CD14-positive monocyte (primary cell): ENCODE measurements at regions not wholly inside any gene's neighbourhood (a gene's known extent, or its start where the extent isn't known, plus 50 kb on each side); places are given as distances from the start of the nearest gene placed in this dataset.

Source experiments
- DNase-seq, 3 donors: peaks; one replicate each; pipeline ENCODE4 v3.0.0-alpha.2; 2011 to 2022
- H2AFZ ChIP-seq: 2 replicates; pipeline ENCODE4 v1.6.0; 2012; ENCODE audit warnings: mild to moderate bottlenecking, low read depth, low read length, inconsistent platforms; ENCODE audit not compliant: insufficient read depth, poor library complexity, severe bottlenecking
- H3K27ac ChIP-seq, 2 donors: 1 replicate in 1 of 2; 2 replicates in 1 of 2; pipeline ENCODE4 v1.5.1; 2012 to 2013; ENCODE audit warnings: low read length in 2 of 2, control low read depth in 1 of 2, inconsistent platforms in 1 of 2, low read depth in 1 of 2, mild to moderate bottlenecking in 1 of 2
- H3K27me3 ChIP-seq, 2 donors: one replicate each; pipeline versions ENCODE4 v1.6.0 to v1.6.1; 2011 to 2013; ENCODE audit warnings: low read length in 2 of 2; ENCODE audit not compliant: control insufficient read depth in 2 of 2, insufficient read depth in 2 of 2
- H3K36me3 ChIP-seq, 2 donors: replicated peaks in 1 of 2; 1 replicate in 1 of 2; 2 replicates in 1 of 2; pipeline versions ENCODE4 v1.5.1 to v1.6.1; 2012 to 2013; ENCODE audit warnings: low read length in 2 of 2, control low read depth in 1 of 2, inconsistent platforms in 1 of 2, mild to moderate bottlenecking in 1 of 2; ENCODE audit not compliant: insufficient read depth in 2 of 2, control insufficient read depth in 1 of 2
- H3K4me1 ChIP-seq, 2 donors: 1 replicate in 1 of 2; 2 replicates in 1 of 2; pipeline versions ENCODE4 v1.5.1 to v1.6.1; 2012 to 2013; ENCODE audit warnings: low read length in 2 of 2, control low read depth in 1 of 2, inconsistent platforms in 1 of 2, mild to moderate bottlenecking in 1 of 2, moderate library complexity in 1 of 2; ENCODE audit not compliant: insufficient read depth in 2 of 2, control insufficient read depth in 1 of 2
- H3K4me2 ChIP-seq: replicated peaks from 2 replicates; pipeline ENCODE3; 2012; ENCODE audit warnings: low read length, moderate library complexity, mild to moderate bottlenecking; ENCODE audit not compliant: poor library complexity, severe bottlenecking; ENCODE audit errors: extremely low read depth
- H3K4me3 ChIP-seq, 3 experiments: fragments of 200-600 bp in 1 of 3; sonication (generic) in 1 of 3; replicated peaks in 1 of 3; 1 replicate in 2 of 3; 2 replicates in 1 of 3; pipeline ENCODE4 v1.5.1; 2011 to 2013; ENCODE audit warnings: low read length in 3 of 3, mild to moderate bottlenecking in 3 of 3, control low read depth in 2 of 3, low read depth in 2 of 3, inconsistent platforms in 1 of 3, moderate library complexity in 1 of 3
- H3K79me2 ChIP-seq: 2 replicates; pipeline ENCODE4 v1.6.0; 2012; ENCODE audit warnings: mild to moderate bottlenecking, control low read depth, inconsistent platforms, low read length, moderate library complexity; ENCODE audit not compliant: insufficient read depth
- H3K9ac ChIP-seq: 2 replicates; pipeline ENCODE4 v1.6.0; 2017; ENCODE audit warnings: low read length, mild to moderate bottlenecking; ENCODE audit not compliant: insufficient read depth, poor library complexity, severe bottlenecking
- H3K9me3 ChIP-seq, 2 donors: replicated peaks in 1 of 2; 1 replicate in 1 of 2; 2 replicates in 1 of 2; pipeline versions ENCODE4 v1.5.1 to v1.6.1; 2012 to 2013; ENCODE audit warnings: low read length in 2 of 2, control low read depth in 1 of 2; ENCODE audit not compliant: control insufficient read depth in 1 of 2, insufficient read depth in 1 of 2
- H4K20me1 ChIP-seq: 2 replicates; pipeline ENCODE4 v1.6.0; 2012; ENCODE audit warnings: mild to moderate bottlenecking, low read length, control low read depth, moderate library complexity; ENCODE audit not compliant: insufficient read depth
- H3K27ac Mint-ChIP-seq, 7 donors: one replicate each; pipeline ENCODE4 v1.8.0; 2020; ENCODE audit warnings: mild to moderate bottlenecking in 7 of 7, mixed read lengths in 7 of 7, moderate library complexity in 6 of 7, inconsistent platforms in 2 of 7
- H3K27me3 Mint-ChIP-seq, 3 donors: one replicate each; pipeline ENCODE4 v1.8.0; 2021 to 2022; ENCODE audit warnings: low read depth in 3 of 3, mild to moderate bottlenecking in 3 of 3, mixed read lengths in 3 of 3, moderate library complexity in 3 of 3, inconsistent platforms in 1 of 3
- H3K36me3 Mint-ChIP-seq, 2 donors: one replicate each; pipeline ENCODE4 v1.8.0; 2020; ENCODE audit warnings: mixed read lengths in 2 of 2, inconsistent platforms in 1 of 2, mild to moderate bottlenecking in 1 of 2
- H3K4me1 Mint-ChIP-seq: one replicate; pipeline ENCODE4 v1.8.0; 2020; ENCODE audit warnings: mild to moderate bottlenecking, mixed read lengths
- H3K4me3 Mint-ChIP-seq, 2 donors: one replicate each; pipeline ENCODE4 v1.8.0; 2020; ENCODE audit warnings: mild to moderate bottlenecking in 2 of 2, mixed read lengths in 2 of 2, moderate library complexity in 1 of 2
- H3K9me3 Mint-ChIP-seq, 7 donors: one replicate each; pipeline ENCODE4 v1.8.0; 2020 to 2022; ENCODE audit warnings: mixed read lengths in 7 of 7, mild to moderate bottlenecking in 6 of 7, moderate library complexity in 6 of 7, inconsistent platforms in 2 of 7
- WGBS: methylation state at CpG from one replicate; pipeline ENCODE4 v1.1.5; 2013; ENCODE audit warnings: missing lambda C conversion rate; ENCODE audit not compliant: insufficient coverage; 5-methylcytosine and 5-hydroxymethylcytosine counted together
- intact Hi-C, 2 donors: fragments of 100-400 bp; cut with micrococcal nuclease; formaldehyde crosslinking; loops; one replicate each; pipeline versions ENCODE4 v1.15.0 to v1.15.1; 2023
- TF ChIP-seq, protein P1 (sequence below): fragments of 200-600 bp; IDR thresholded peaks from one replicate; pipeline ENCODE4 v1.8.0; 2022; ENCODE audit warnings: antibody characterized with exemption, mild to moderate bottlenecking

DNA sequence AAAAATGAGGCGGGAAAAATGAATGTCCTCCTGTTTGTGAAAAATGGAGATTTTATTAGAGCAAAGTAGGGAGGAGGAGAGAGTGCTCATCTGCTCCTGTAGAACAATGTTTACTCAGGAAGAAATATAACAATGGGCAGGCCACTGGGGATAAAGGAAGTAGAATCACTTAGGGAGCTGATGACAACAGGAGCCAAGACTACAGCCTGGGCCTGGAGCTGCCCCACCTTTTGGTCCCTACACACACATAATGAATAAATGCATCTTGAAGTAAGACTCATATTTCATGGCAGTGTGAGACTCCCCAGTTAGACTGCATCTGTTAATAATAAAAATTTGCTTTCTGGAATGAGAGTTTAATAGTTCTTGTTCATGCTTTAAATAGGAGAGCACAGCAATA is 1939.8 kb downstream of the EFNA5 start:
- no peaks in the 10 kb centered on the region for H3K4me1 ChIP-seq
- H3K27ac Mint-ChIP-seq = no peak overlapping the region
- no peaks in the 10 kb centered on the region for H3K4me1 Mint-ChIP-seq
- H3K4me3 Mint-ChIP-seq = no peak overlapping the region
- H3K9me3 ChIP-seq = peaks cover 0 to 3% of the 10 kb centered on the region in 2 donors
- H3K9me3 Mint-ChIP-seq = peaks cover 0 to 4% (median 3%) of the 10 kb centered on the region in 7 donors
- no peak overlapping the region for H3K4me3 ChIP-seq
- H3K27me3 ChIP-seq = no peaks in the 10 kb centered on the region
- H3K4me2 ChIP-seq = no peak overlapping the region
- H3K36me3 ChIP-seq = no peaks in the 10 kb centered on the region
- intact Hi-C loops = no loop called here
- DNase-seq = no peak
- no peaks in the 10 kb centered on the region for H4K20me1 ChIP-seq
- no peak overlapping the region for H2AFZ ChIP-seq
- H3K36me3 Mint-ChIP-seq = no peaks in the 10 kb centered on the region
- TF ChIP-seq, protein P1, sequence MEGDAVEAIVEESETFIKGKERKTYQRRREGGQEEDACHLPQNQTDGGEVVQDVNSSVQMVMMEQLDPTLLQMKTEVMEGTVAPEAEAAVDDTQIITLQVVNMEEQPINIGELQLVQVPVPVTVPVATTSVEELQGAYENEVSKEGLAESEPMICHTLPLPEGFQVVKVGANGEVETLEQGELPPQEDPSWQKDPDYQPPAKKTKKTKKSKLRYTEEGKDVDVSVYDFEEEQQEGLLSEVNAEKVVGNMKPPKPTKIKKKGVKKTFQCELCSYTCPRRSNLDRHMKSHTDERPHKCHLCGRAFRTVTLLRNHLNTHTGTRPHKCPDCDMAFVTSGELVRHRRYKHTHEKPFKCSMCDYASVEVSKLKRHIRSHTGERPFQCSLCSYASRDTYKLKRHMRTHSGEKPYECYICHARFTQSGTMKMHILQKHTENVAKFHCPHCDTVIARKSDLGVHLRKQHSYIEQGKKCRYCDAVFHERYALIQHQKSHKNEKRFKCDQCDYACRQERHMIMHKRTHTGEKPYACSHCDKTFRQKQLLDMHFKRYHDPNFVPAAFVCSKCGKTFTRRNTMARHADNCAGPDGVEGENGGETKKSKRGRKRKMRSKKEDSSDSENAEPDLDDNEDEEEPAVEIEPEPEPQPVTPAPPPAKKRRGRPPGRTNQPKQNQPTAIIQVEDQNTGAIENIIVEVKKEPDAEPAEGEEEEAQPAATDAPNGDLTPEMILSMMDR = no peak
- no peaks in the 10 kb centered on the region for H3K79me2 ChIP-seq
- no peak overlapping the region for H3K27ac ChIP-seq
- H3K27me3 Mint-ChIP-seq = no peaks in the 10 kb centered on the region
- WGBS = 80% methylated on average over 1 of the region's 1 CpG
- H3K9ac ChIP-seq = no peak overlapping the region

DNA sequence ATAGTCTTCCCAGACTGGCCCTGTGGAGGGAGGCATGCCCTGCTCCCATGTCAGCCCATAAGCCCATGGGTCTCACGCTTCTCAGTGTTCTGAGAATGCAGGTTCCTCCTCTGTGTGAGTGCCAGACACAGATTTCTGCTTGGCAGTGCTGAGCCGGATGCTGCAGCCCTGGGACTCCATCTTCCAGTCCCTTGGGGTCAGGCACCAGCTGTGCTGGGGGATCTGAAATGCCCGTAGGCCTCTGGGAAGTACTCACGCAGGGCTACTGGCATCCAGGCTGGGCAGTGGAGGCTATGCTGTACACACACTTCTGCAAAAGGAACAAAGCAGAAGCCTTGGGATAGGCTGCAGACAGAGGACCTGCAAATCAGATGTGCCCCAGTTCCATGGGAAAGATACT is 1944.6 kb downstream of the EFNA5 start:
- Histone ChIP-seq H3K4me1 (no peaks in the 10 kb centered on the region), H3K9ac (no peak overlapping the region), H2AFZ (no peak overlapping the region), H3K36me3 (no peaks in the 10 kb centered on the region), H3K4me3 (no peak overlapping the region), H3K27me3 (no peaks in the 10 kb centered on the region), H3K4me2 (no peak overlapping the region), H3K27ac (no peak overlapping the region), H3K79me2 (no peaks in the 10 kb centered on the region), H4K20me1 (no peaks in the 10 kb centered on the region), H3K9me3 (peaks cover 13 to 18% of the 10 kb centered on the region in 2 donors)
- Mint-ChIP-seq H3K9me3 (peaks cover 0 to 11% (median 8%) of the 10 kb centered on the region in 7 donors), H3K4me3 (no peak overlapping the region), H3K27me3 (no peaks in the 10 kb centered on the region), H3K36me3 (no peaks in the 10 kb centered on the region), H3K4me1 (no peaks in the 10 kb centered on the region), H3K27ac (no peak overlapping the region)
- intact Hi-C loops = no loop called here
- 84% methylated on average over 4 of the region's 4 CpGs for WGBS
- TF ChIP-seq, protein P1 = no peak
- DNase-seq = no peak
